Skeletal muscle cell (primary cell): ENCODE measurements at regions not wholly inside any gene's neighbourhood (a gene's known extent, or its start where the extent isn't known, plus 50 kb on each side); places are given as distances from the start of the nearest gene placed in this dataset.
"Not testable (repeated sequence)": the region's sequence is repeated elsewhere in the genome, so short reads cannot be mapped to it uniquely, and the experiment has no call there.

ENCODE experiments used
- DNase-seq: peaks from one replicate; pipeline ENCODE4 v3.0.0-alpha.2; 2010; ENCODE audit warnings: low read depth
- H3K4me3 ChIP-seq: 2 replicates; pipeline ENCODE4 v1.5.1; 2011; ENCODE audit warnings: low read depth, mild to moderate bottlenecking, control low read depth, low read length, moderate library complexity

- no peak for DNase-seq
These were observed 161.5 kb downstream of the NRIP1 start for GRCh38 chr21:14903172-14903865.

GRCh38 chr21:14901482-14901958 lies 163.3 kb downstream of the NRIP1 start:
- H3K4me3 ChIP-seq: no peak overlapping the region
- peak; percentile 60 for DNase-seq

More at GRCh38 chr21:14903172-14903865, 161.5 kb downstream of the NRIP1 start:
- no peak overlapping the region for H3K4me3 ChIP-seq

- DNase-seq: no peak
These were observed 164.2 kb downstream of the NRIP1 start for GRCh38 chr21:14900611-14901010.

GRCh38 chr21:14900058-14900457 lies 164.7 kb downstream of the NRIP1 start:
- H3K4me3 ChIP-seq: no peak overlapping the region
- DNase-seq: no peak

More at GRCh38 chr21:14900611-14901010, 164.2 kb downstream of the NRIP1 start:
- no peak overlapping the region for H3K4me3 ChIP-seq

GRCh38 chr21:14895792-14896191 lies 169.0 kb downstream of the NRIP1 start:
- no peak overlapping the region for H3K4me3 ChIP-seq
- DNase-seq: no peak

- DNase-seq: no peak
These were observed 174.7 kb downstream of the NRIP1 start for GRCh38 chr21:14890141-14890540.

GRCh38 chr21:14889080-14889810 lies 175.6 kb downstream of the NRIP1 start:
- DNase-seq: peak; percentile 83
- H3K4me3 ChIP-seq: no peak overlapping the region

More at GRCh38 chr21:14890141-14890540, 174.7 kb downstream of the NRIP1 start:
- no peak overlapping the region for H3K4me3 ChIP-seq

GRCh38 chr21:14888202-14888601 lies 176.6 kb downstream of the NRIP1 start:
- DNase-seq: no peak
- H3K4me3 ChIP-seq: no peak overlapping the region

GRCh38 chr21:14886001-14886400 lies 178.8 kb downstream of the NRIP1 start:
- DNase-seq: no peak
- H3K4me3 ChIP-seq: no peak overlapping the region

GRCh38 chr21:14883351-14883750 lies 181.4 kb downstream of the NRIP1 start:
- no peak overlapping the region for H3K4me3 ChIP-seq
- no peak for DNase-seq

GRCh38 chr21:14882545-14882944 lies 182.3 kb downstream of the NRIP1 start:
- not testable (repeated sequence) for DNase-seq, H3K4me3 ChIP-seq

GRCh38 chr21:14881863-14882499 lies 182.8 kb downstream of the NRIP1 start:
- no peak for DNase-seq
- H3K4me3 ChIP-seq: no peak overlapping the region

GRCh38 chr21:14880922-14881321 lies 183.9 kb downstream of the NRIP1 start:
- no peak overlapping the region for H3K4me3 ChIP-seq
- peak; percentile 83 for DNase-seq

- H3K4me3 ChIP-seq: no peak overlapping the region
- no peak for DNase-seq
These were observed 185.3 kb downstream of the NRIP1 start for GRCh38 chr21:14879458-14879857.

- no peak for DNase-seq
- H3K4me3 ChIP-seq: no peak overlapping the region
These were observed 185.8 kb downstream of the NRIP1 start for GRCh38 chr21:14878971-14879370.

GRCh38 chr21:14877581-14878228 lies 187.1 kb downstream of the NRIP1 start:
- DNase-seq: no peak
- no peak overlapping the region for H3K4me3 ChIP-seq

- no peak for DNase-seq
- H3K4me3 ChIP-seq: no peak overlapping the region
These were observed 188.3 kb downstream of the NRIP1 start for GRCh38 chr21:14876524-14876840.

- H3K4me3 ChIP-seq: no peak overlapping the region
- no peak for DNase-seq
These were observed 188.9 kb downstream of the NRIP1 start for GRCh38 chr21:14875704-14876523.

- no peak for DNase-seq
- no peak overlapping the region for H3K4me3 ChIP-seq
These were observed 189.6 kb downstream of the NRIP1 start for GRCh38 chr21:14875186-14875585.
